Upper lobe of left lung (tissue), 6 donors: ENCODE measurements at regions not wholly inside any gene's neighbourhood (a gene's known extent, or its start where the extent isn't known, plus 50 kb on each side); places are given as distances from the start of the nearest gene placed in this dataset.

Experiments
- ATAC-seq, 2 donors: fragments of 200-7000 bp; cut with Tn5 transposase; one replicate each; pipeline ENCODE4 v1.9.1; 2022; ENCODE audit warnings: mild to moderate bottlenecking in 2 of 2, moderate library complexity in 2 of 2; ENCODE audit not compliant: low FRiP score in 2 of 2
- DNase-seq, 2 donors: peaks; one replicate each; pipeline ENCODE4 v3.0.0-alpha.2; 2019 to 2020
- H3K27ac ChIP-seq, 4 donors: fragments of 200-600 bp; sonication (generic); one replicate each; pipeline ENCODE4 v1.5.1; 2016 to 2019
- H3K27me3 ChIP-seq, 4 donors: fragments of 200-600 bp; sonication (generic); one replicate each; pipeline ENCODE4 v1.5.1; 2017 to 2019
- H3K36me3 ChIP-seq, 4 donors: fragments of 200-600 bp; sonication (generic); one replicate each; pipeline ENCODE4 v1.5.1; 2016 to 2019
- H3K4me1 ChIP-seq, 4 donors: fragments of 200-600 bp; sonication (generic); one replicate each; pipeline ENCODE4 v1.5.1; 2018 to 2019
- H3K4me3 ChIP-seq, 4 donors: fragments of 200-600 bp; sonication (generic); one replicate each; pipeline ENCODE4 v1.5.1; 2017 to 2019; ENCODE audit warnings: mild to moderate bottlenecking in 2 of 4, moderate library complexity in 1 of 4
- H3K9me3 ChIP-seq, 4 donors: fragments of 200-600 bp; sonication (generic); one replicate each; pipeline ENCODE4 v1.5.1; 2018 to 2019
- CTCF ChIP-seq, 6 experiments: fragments of 450-650 bp in 4 of 6; fragments of 200-600 bp in 2 of 6; sonication (generic) in 2 of 6; IDR thresholded peaks; one replicate each; pipeline ENCODE4 v1.5.1; 2016 to 2019; ENCODE audit warnings: antibody characterized with exemption in 6 of 6
- EP300 ChIP-seq, 4 donors: sonication (generic); formaldehyde crosslinking; IDR thresholded peaks; one replicate each; pipeline ENCODE4 v1.5.1; 2017; ENCODE audit warnings: antibody characterized with exemption in 4 of 4, control low read depth in 2 of 4
- POLR2A ChIP-seq, 4 donors: fragments of 450-650 bp; IDR thresholded peaks; one replicate each; pipeline ENCODE4 v1.5.1; 2016 to 2017; ENCODE audit warnings: antibody characterized with exemption in 4 of 4, mild to moderate bottlenecking in 2 of 4
- POLR2AphosphoS5 ChIP-seq, 2 donors: sonication (generic); formaldehyde crosslinking; IDR thresholded peaks; one replicate each; pipeline ENCODE4 v1.5.1; 2017; ENCODE audit warnings: antibody characterized with exemption in 2 of 2
- WGBS, 2 donors: methylation state at CpG; one replicate each; pipeline ENCODE4 v1.1.5; 2017 to 2018; 5-methylcytosine and 5-hydroxymethylcytosine counted together
- donor health status: DM: no; HTN: no; CAD: no; lungs with moderate emphysema.
- donor health status: DM: no; HTN: yes; CAD: no; lungs with severe emphysema.

GRCh38 chr12:74644681-74645080 is 107.0 kb downstream of the ATXN7L3B start:
- ATAC-seq (no peak), DNase-seq (no peak)
- Histone ChIP-seq H3K27ac (no peak overlapping the region), H3K4me3 (no peak overlapping the region), H3K36me3 (no peaks in the 10 kb centered on the region), H3K4me1 (no peaks in the 10 kb centered on the region), H3K27me3 (no peaks in the 10 kb centered on the region), H3K9me3 (no peaks in the 10 kb centered on the region)
- WGBS, 2 donors: 57 to 69% methylated on average over 1 of the region's 1 CpG
- TF ChIP-seq POLR2AphosphoS5 (IDR thresholded peaks at IDR 0.05) (no peak), CTCF (IDR thresholded peaks at IDR 0.05) (no peak), POLR2A (IDR thresholded peaks at IDR 0.05) (no peak), EP300 (IDR thresholded peaks at IDR 0.05) (no peak)

GRCh38 chr12:74646831-74647230 is 109.2 kb downstream of the ATXN7L3B start:
- DNase-seq (no peak), ATAC-seq (no peak)
- Histone ChIP-seq H3K36me3 (no peaks in the 10 kb centered on the region), H3K4me1 (no peaks in the 10 kb centered on the region), H3K4me3 (no peak overlapping the region), H3K9me3 (no peaks in the 10 kb centered on the region), H3K27me3 (no peaks in the 10 kb centered on the region), H3K27ac (no peak overlapping the region)
- 19 to 41% methylated on average over 1 of the region's 1 CpG for WGBS, 2 donors
- TF ChIP-seq POLR2AphosphoS5 (IDR thresholded peaks at IDR 0.05) (no peak), CTCF (IDR thresholded peaks at IDR 0.05) (no peak), EP300 (IDR thresholded peaks at IDR 0.05) (no peak), POLR2A (IDR thresholded peaks at IDR 0.05) (no peak)

GRCh38 chr12:74647256-74647655 is 109.6 kb downstream of the ATXN7L3B start:
- ATAC-seq (no peak), DNase-seq (no peak)
- no peaks in the 10 kb centered on the region for H3K27me3 ChIP-seq
- 26 to 31% methylated on average over 2 of the region's 2 CpGs for WGBS, 2 donors
- no peaks in the 10 kb centered on the region for H3K4me1 ChIP-seq
- no peak overlapping the region for H3K27ac ChIP-seq
- no peaks in the 10 kb centered on the region for H3K36me3 ChIP-seq
- TF ChIP-seq POLR2A (IDR thresholded peaks at IDR 0.05) (no peak), POLR2AphosphoS5 (IDR thresholded peaks at IDR 0.05) (no peak), EP300 (IDR thresholded peaks at IDR 0.05) (no peak), CTCF (IDR thresholded peaks at IDR 0.05) (no peak)
- no peak overlapping the region for H3K4me3 ChIP-seq
- no peaks in the 10 kb centered on the region for H3K9me3 ChIP-seq

GRCh38 chr12:74656251-74656650 is 118.6 kb downstream of the ATXN7L3B start:
- no peak for TF ChIP-seq CTCF (IDR thresholded peaks at IDR 0.05)
- no peak for TF ChIP-seq POLR2AphosphoS5 (IDR thresholded peaks at IDR 0.05)
- TF ChIP-seq POLR2A (IDR thresholded peaks at IDR 0.05): no peak
- TF ChIP-seq EP300 (IDR thresholded peaks at IDR 0.05): no peak
- H3K4me3 ChIP-seq: no peak overlapping the region
- ATAC-seq (no peak), DNase-seq (no peak)
- H3K27me3 ChIP-seq: no peaks in the 10 kb centered on the region
- H3K4me1 ChIP-seq: no peaks in the 10 kb centered on the region
- H3K36me3 ChIP-seq: no peaks in the 10 kb centered on the region
- no peak overlapping the region for H3K27ac ChIP-seq
- H3K9me3 ChIP-seq: no peaks in the 10 kb centered on the region

- no peak for ATAC-seq
Measured at GRCh38 chr12:74660442-74660841, 122.8 kb downstream of the ATXN7L3B start.

More at GRCh38 chr12:74660442-74660841, 122.8 kb downstream of the ATXN7L3B start:
- Histone ChIP-seq H3K36me3 (no peaks in the 10 kb centered on the region), H3K9me3 (no peaks in the 10 kb centered on the region), H3K27ac (no peak overlapping the region), H3K4me1 (no peaks in the 10 kb centered on the region), H3K4me3 (no peak overlapping the region), H3K27me3 (no peaks in the 10 kb centered on the region)
- TF ChIP-seq POLR2A (IDR thresholded peaks at IDR 0.05): no peak
- TF ChIP-seq POLR2AphosphoS5 (IDR thresholded peaks at IDR 0.05): no peak
- no peak for TF ChIP-seq EP300 (IDR thresholded peaks at IDR 0.05)
- TF ChIP-seq CTCF (IDR thresholded peaks at IDR 0.05): no peak
- DNase-seq: no peak
- 76 to 77% methylated on average over 5 of the region's 5 CpGs for WGBS, 2 donors
